Adrenal gland (tissue), 9 donors: ENCODE measurements at regions not wholly inside any gene's neighbourhood (a gene's known extent, or its start where the extent isn't known, plus 50 kb on each side); places are given as distances from the start of the nearest gene placed in this dataset.

Source experiments
- DNase-seq, 7 donors: peaks; one replicate each; pipeline ENCODE4 v3.0.0-alpha.2; 2019 to 2020
- H3K27ac ChIP-seq, 5 donors: fragments of 200-600 bp; sonication (generic) in 4 of 5; 1 replicate in 3 of 5; 2 replicates in 2 of 5; pipeline versions ENCODE4 v1.5.1 to v1.8.0; 2016 to 2020; ENCODE audit warnings: mild to moderate bottlenecking in 1 of 5
- H3K27me3 ChIP-seq: fragments of 200-600 bp; 2 replicates; pipeline ENCODE4 v1.8.0; 2021
- H3K36me3 ChIP-seq, 2 donors: fragments of 200-600 bp; replicated peaks in 1 of 2; 1 replicate in 1 of 2; 2 replicates in 1 of 2; pipeline versions ENCODE4 v1.5.1 to v1.8.0; 2018 to 2022
- H3K4me1 ChIP-seq, 2 donors: fragments of 200-600 bp; replicated peaks in 1 of 2; 1 replicate in 1 of 2; 2 replicates in 1 of 2; pipeline versions ENCODE4 v1.5.1 to v1.8.0; 2018 to 2021
- H3K4me3 ChIP-seq, 4 donors: fragments of 200-600 bp; sonication (generic) in 3 of 4; one replicate each; pipeline ENCODE4 v1.5.1; 2016 to 2018
- H3K9me3 ChIP-seq, 3 donors: fragments of 200-600 bp; sonication (generic) in 1 of 3; replicated peaks in 1 of 3; 1 replicate in 2 of 3; 2 replicates in 1 of 3; pipeline versions ENCODE4 v1.5.1 to v1.8.0; 2016 to 2021
- CTCF ChIP-seq, 6 experiments: fragments of 450-650 bp in 4 of 6; fragments of 200-600 bp in 2 of 6; sonication (generic) in 1 of 6; IDR thresholded peaks; 1 replicate in 5 of 6; 2 replicates in 1 of 6; pipeline versions ENCODE4 v1.5.1 to v1.8.0; 2016 to 2021; ENCODE audit warnings: antibody characterized with exemption in 6 of 6, mild to moderate bottlenecking in 2 of 6, moderate library complexity in 1 of 6
- POLR2A ChIP-seq, 2 donors: fragments of 450-650 bp; IDR thresholded peaks; one replicate each; pipeline ENCODE4 v1.6.1; 2017; ENCODE audit warnings: antibody characterized with exemption in 2 of 2, mild to moderate bottlenecking in 2 of 2, moderate library complexity in 1 of 2
- WGBS, 4 donors: extraction: QIAGEN DNeasy Blood & Tissue Kit in 2 of 4; methylation state at CpG; one replicate each; pipeline versions ENCODE4 v1.1.5 to v1.1.7; 2013 to 2017; 5-methylcytosine and 5-hydroxymethylcytosine counted together
- intact Hi-C, 2 donors: fragments of 100-400 bp; cut with DNase I; formaldehyde crosslinking; loops; one replicate each; pipeline versions ENCODE4 v1.14.1 to v1.15.0; 2022 to 2023
- donor health status: healthy with polysubstance abuse.
- donor health status: Bipolar disorder and iron deficiency.
- donor health status: DM: yes; HTN: yes; CAD: no.
- donor health status: DM: no; HTN: no; CAD: no.
- donor health status: DM: no; HTN: no; CAD: no.

GRCh38 chr21:28144089-28144488 is 848.6 kb downstream of the LTN1 start:
- intact Hi-C loops: no loop called here
- Histone ChIP-seq H3K4me3 (no peak overlapping the region), H3K27me3 (no peaks in the 10 kb centered on the region), H3K27ac (no peak overlapping the region), H3K4me1 (no peaks in the 10 kb centered on the region), H3K36me3 (no peaks in the 10 kb centered on the region), H3K9me3 (no peaks in the 10 kb centered on the region)
- no peak for DNase-seq
- no peak for TF ChIP-seq POLR2A (IDR thresholded peaks at IDR 0.05)
- TF ChIP-seq CTCF (IDR thresholded peaks at IDR 0.05): no peak

- no peak overlapping the region for H3K27ac ChIP-seq
- DNase-seq: peak in 1 of 7 donors; percentile 2
- H3K9me3 ChIP-seq: no peaks in the 10 kb centered on the region
- no peak overlapping the region for H3K4me3 ChIP-seq
- no peaks in the 10 kb centered on the region for H3K27me3 ChIP-seq
- no peaks in the 10 kb centered on the region for H3K36me3 ChIP-seq
- TF ChIP-seq CTCF (IDR thresholded peaks at IDR 0.05): no peak
- intact Hi-C loops: no loop called here
- no peaks in the 10 kb centered on the region for H3K4me1 ChIP-seq
Measured at GRCh38 chr21:28142697-28143096, 850.0 kb downstream of the LTN1 start.

- Histone ChIP-seq H3K27ac (no peak overlapping the region), H3K27me3 (no peaks in the 10 kb centered on the region), H3K36me3 (no peaks in the 10 kb centered on the region), H3K4me3 (no peak overlapping the region), H3K4me1 (no peaks in the 10 kb centered on the region), H3K9me3 (no peaks in the 10 kb centered on the region)
- 71 to 76% (median 75%) methylated on average over 2 of the region's 2 CpGs for WGBS, 4 donors
- DNase-seq: no peak
- TF ChIP-seq CTCF (IDR thresholded peaks at IDR 0.05) (no peak), POLR2A (IDR thresholded peaks at IDR 0.05) (no peak)
- intact Hi-C loops: no loop called here
Measured at GRCh38 chr21:28138272-28138671, 854.4 kb downstream of the LTN1 start.

GRCh38 chr21:28136656-28137255 is 855.9 kb downstream of the LTN1 start:
- TF ChIP-seq CTCF (IDR thresholded peaks at IDR 0.05) (no peak), POLR2A (IDR thresholded peaks at IDR 0.05) (no peak)
- Histone ChIP-seq H3K27ac (no peak overlapping the region), H3K36me3 (no peaks in the 10 kb centered on the region), H3K4me1 (no peaks in the 10 kb centered on the region), H3K27me3 (no peaks in the 10 kb centered on the region), H3K9me3 (no peaks in the 10 kb centered on the region), H3K4me3 (no peak overlapping the region)
- intact Hi-C loops: no loop called here
- DNase-seq: no peak
- WGBS, 4 donors: 56 to 77% (median 64%) methylated on average over 3 of the region's 3 CpGs
